ENCODE measurements at regions not wholly inside any gene's neighbourhood (a gene's known extent, or its start where the extent isn't known, plus 50 kb on each side); places are given as distances from the start of the nearest gene placed in this dataset.
A peak's percentile ranks its signal among the peaks of the same experiment; 100 is the strongest.

DNA sequence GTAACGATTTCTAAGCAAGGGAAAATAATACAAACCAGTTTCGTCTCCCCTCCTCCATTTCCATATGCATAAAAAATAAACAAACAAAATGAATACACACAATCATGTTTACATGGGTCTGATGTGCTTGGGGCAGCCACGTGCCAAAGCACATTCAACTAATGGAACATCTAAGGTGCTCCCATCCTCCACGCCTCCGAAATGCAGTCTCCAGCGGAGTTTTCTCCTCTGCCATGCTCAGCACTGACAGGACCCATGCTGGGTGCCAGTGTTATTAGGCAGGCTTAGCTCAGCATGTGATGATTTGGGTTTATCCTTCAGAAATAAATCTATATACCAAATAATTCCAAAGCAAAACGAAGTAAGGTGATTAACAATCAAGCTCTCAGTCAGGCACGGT lies 337.3 kb upstream of the ATP10A start:
- no peaks in the 10 kb centered on the region for H3K27me3 ChIP-seq (ENCODE audit: insufficient read depth, low read length)
- H3K23ac ChIP-seq (ENCODE audit: low read length): no peak overlapping the region
- WGBS (ENCODE audit: extremely low coverage, insufficient coverage, insufficient read length): no CpG with 5 or more reads among the region's 8 CpGs
- no peak overlapping the region for H3K18ac ChIP-seq (ENCODE audit: low read length)
- no peak overlapping the region for H2BK5ac ChIP-seq (ENCODE audit: low read depth, low read length, poor library complexity)
- no peak overlapping the region for H2AFZ ChIP-seq (ENCODE audit: insufficient read depth, low read length, poor library complexity)
- no peak overlapping the region for H3K4me2 ChIP-seq (ENCODE audit: low read length)
- H2AK5ac ChIP-seq (ENCODE audit: low read length): no peak overlapping the region
- no peak overlapping the region for H4K91ac ChIP-seq (ENCODE audit: low read depth, low read length)
- H3K4me1 ChIP-seq (ENCODE audit: control insufficient read depth in 1 of 2, insufficient read depth in 2 of 2, low read length in 2 of 2): no peaks in the 10 kb centered on the region
- H3K4me3 ChIP-seq (ENCODE audit: low read depth, low read length): peak overlapping the region; percentile 43
- H3K27ac ChIP-seq (ENCODE audit: low read depth, low read length): no peak overlapping the region
- no peak for DNase-seq
- H3K9ac ChIP-seq (ENCODE audit: low read length): no peak overlapping the region
- no peaks in the 10 kb centered on the region for H3K9me3 ChIP-seq (ENCODE audit: insufficient read depth, low read depth, low read length)
- H2BK12ac ChIP-seq (ENCODE audit: low read length): no peak overlapping the region
- H3K79me1 ChIP-seq (ENCODE audit: low read length): no peaks in the 10 kb centered on the region
- no peak overlapping the region for H4K12ac ChIP-seq (ENCODE audit: low read depth, low read length)
- H3K14ac ChIP-seq (ENCODE audit: low read length): no peak overlapping the region
- no peaks in the 10 kb centered on the region for H3K79me2 ChIP-seq (ENCODE audit: control insufficient read depth, insufficient read depth, low read length, poor library complexity)
- H3K36me3 ChIP-seq (ENCODE audit: control insufficient read depth in 1 of 2, insufficient read depth in 2 of 2, low read length in 2 of 2): no peaks in the 10 kb centered on the region
- no peak overlapping the region for H2BK120ac ChIP-seq (ENCODE audit: insufficient read depth, low read length, poor library complexity)
- H4K8ac ChIP-seq (ENCODE audit: low read depth, low read length): no peak overlapping the region
- H3K4ac ChIP-seq (ENCODE audit: low read depth, low read length): no peak overlapping the region

DNA sequence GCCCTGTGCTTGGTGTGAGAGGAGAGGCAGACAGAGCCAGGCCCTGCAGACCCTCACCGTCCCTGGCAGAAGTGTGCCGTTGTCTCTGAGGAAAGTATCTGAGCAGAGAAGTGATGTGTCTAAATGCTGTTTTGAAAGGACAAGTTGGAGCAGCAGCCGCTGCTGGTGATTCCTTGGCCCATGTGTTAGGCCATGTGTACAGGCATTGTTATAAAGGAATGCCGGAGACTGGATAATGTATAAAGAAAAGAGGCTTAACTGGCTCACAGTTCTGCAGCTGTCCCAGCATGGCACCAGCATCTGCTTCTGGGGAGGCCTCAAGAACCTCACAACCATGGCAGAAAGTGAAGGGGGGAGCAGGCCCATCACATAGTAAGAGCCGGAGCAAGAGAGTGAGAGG lies 334.6 kb upstream of the ATP10A start:
- no peak overlapping the region for H2BK12ac ChIP-seq (ENCODE audit: low read length)
- no peak overlapping the region for H3K23ac ChIP-seq (ENCODE audit: low read length)
- H2AK5ac ChIP-seq (ENCODE audit: low read length): no peak overlapping the region
- no peak overlapping the region for H3K4ac ChIP-seq (ENCODE audit: low read depth, low read length)
- WGBS (ENCODE audit: extremely low coverage, insufficient coverage, insufficient read length): no CpG with 5 or more reads among the region's 5 CpGs
- no peak overlapping the region for H3K27ac ChIP-seq (ENCODE audit: low read depth, low read length)
- H3K9ac ChIP-seq (ENCODE audit: low read length): no peak overlapping the region
- H3K4me1 ChIP-seq (ENCODE audit: control insufficient read depth in 1 of 2, insufficient read depth in 2 of 2, low read length in 2 of 2): no peaks in the 10 kb centered on the region
- no peak overlapping the region for H4K12ac ChIP-seq (ENCODE audit: low read depth, low read length)
- H3K27me3 ChIP-seq (ENCODE audit: insufficient read depth, low read length): no peaks in the 10 kb centered on the region
- no peak overlapping the region for H2BK120ac ChIP-seq (ENCODE audit: insufficient read depth, low read length, poor library complexity)
- H3K9me3 ChIP-seq (ENCODE audit: insufficient read depth, low read depth, low read length): no peaks in the 10 kb centered on the region
- no peaks in the 10 kb centered on the region for H3K79me1 ChIP-seq (ENCODE audit: low read length)
- H4K8ac ChIP-seq (ENCODE audit: low read depth, low read length): no peak overlapping the region
- no peak overlapping the region for H4K91ac ChIP-seq (ENCODE audit: low read depth, low read length)
- H2AFZ ChIP-seq (ENCODE audit: insufficient read depth, low read length, poor library complexity): no peak overlapping the region
- H2BK5ac ChIP-seq (ENCODE audit: low read depth, low read length, poor library complexity): no peak overlapping the region
- no peak overlapping the region for H3K14ac ChIP-seq (ENCODE audit: low read length)
- no peak overlapping the region for H3K4me3 ChIP-seq (ENCODE audit: low read depth, low read length)
- H3K36me3 ChIP-seq (ENCODE audit: control insufficient read depth in 1 of 2, insufficient read depth in 2 of 2, low read length in 2 of 2): no peaks in the 10 kb centered on the region
- H3K79me2 ChIP-seq (ENCODE audit: control insufficient read depth, insufficient read depth, low read length, poor library complexity): no peaks in the 10 kb centered on the region
- DNase-seq: no peak
- no peak overlapping the region for H3K4me2 ChIP-seq (ENCODE audit: low read length)
- no peak overlapping the region for H3K18ac ChIP-seq (ENCODE audit: low read length)

DNA sequence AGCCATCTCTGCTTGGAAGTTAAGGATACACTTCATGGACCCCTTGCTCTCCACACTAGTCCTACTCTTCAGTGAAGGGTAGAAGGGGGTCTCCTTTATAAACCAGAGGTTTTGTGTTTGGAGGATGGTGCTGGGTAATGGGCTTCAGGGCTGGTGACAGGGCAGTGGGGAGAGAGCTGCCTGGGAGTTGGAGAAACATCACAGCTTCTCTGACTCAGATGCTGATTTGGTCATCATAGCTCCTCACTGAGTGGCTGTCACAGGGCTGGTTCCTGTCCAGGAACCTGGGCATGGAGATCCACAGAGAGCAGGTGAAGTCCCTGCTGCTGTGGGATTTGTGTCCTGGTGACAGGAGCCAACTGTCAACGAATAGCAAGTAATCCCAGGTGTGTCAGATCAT lies 333.9 kb upstream of the ATP10A start:
- Histone ChIP-seq H4K91ac (ENCODE audit: low read depth, low read length) (no peak overlapping the region), H3K23ac (ENCODE audit: low read length) (no peak overlapping the region), H3K4ac (ENCODE audit: low read depth, low read length) (no peak overlapping the region), H2BK12ac (ENCODE audit: low read length) (no peak overlapping the region), H3K27ac (ENCODE audit: low read depth, low read length) (no peak overlapping the region), H3K36me3 (ENCODE audit: control insufficient read depth in 1 of 2, insufficient read depth in 2 of 2, low read length in 2 of 2) (no peaks in the 10 kb centered on the region), H3K4me3 (ENCODE audit: low read depth, low read length) (no peak overlapping the region), H2BK120ac (ENCODE audit: insufficient read depth, low read length, poor library complexity) (no peak overlapping the region), H3K9ac (ENCODE audit: low read length) (no peak overlapping the region), H2AK5ac (ENCODE audit: low read length) (no peak overlapping the region), H3K9me3 (ENCODE audit: insufficient read depth, low read depth, low read length) (no peaks in the 10 kb centered on the region), H4K8ac (ENCODE audit: low read depth, low read length) (no peak overlapping the region), H2AFZ (ENCODE audit: insufficient read depth, low read length, poor library complexity) (no peak overlapping the region), H3K79me2 (ENCODE audit: control insufficient read depth, insufficient read depth, low read length, poor library complexity) (no peaks in the 10 kb centered on the region), H3K14ac (ENCODE audit: low read length) (no peak overlapping the region), H3K4me1 (ENCODE audit: control insufficient read depth in 1 of 2, insufficient read depth in 2 of 2, low read length in 2 of 2) (no peaks in the 10 kb centered on the region), H3K4me2 (ENCODE audit: low read length) (no peak overlapping the region), H4K12ac (ENCODE audit: low read depth, low read length) (no peak overlapping the region), H3K79me1 (ENCODE audit: low read length) (no peaks in the 10 kb centered on the region), H3K27me3 (ENCODE audit: insufficient read depth, low read length) (no peaks in the 10 kb centered on the region), H3K18ac (ENCODE audit: low read length) (no peak overlapping the region), H2BK5ac (ENCODE audit: low read depth, low read length, poor library complexity) (no peak overlapping the region)
- DNase-seq: no peak
- no CpG with 5 or more reads among the region's 1 CpG for WGBS (ENCODE audit: extremely low coverage, insufficient coverage, insufficient read length)

DNA sequence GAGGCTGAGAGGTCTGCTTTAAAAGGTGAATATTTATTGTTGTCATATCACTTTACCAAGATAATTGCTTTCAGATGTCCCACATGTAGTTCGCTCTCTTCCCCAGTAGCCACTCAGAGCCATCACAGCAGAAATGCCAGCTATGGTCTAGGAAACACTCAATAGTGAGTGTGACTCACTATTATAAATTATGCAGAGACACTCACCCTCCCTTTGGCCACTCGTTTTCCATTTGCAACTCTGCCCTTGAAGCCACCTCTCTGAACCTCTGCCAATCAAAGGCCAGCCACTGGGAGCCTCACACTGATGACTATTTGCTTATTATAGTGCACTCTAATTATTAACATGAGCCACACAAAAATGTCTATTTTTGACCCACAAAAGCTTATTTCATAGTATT lies 328.1 kb upstream of the ATP10A start:
- Histone ChIP-seq H3K79me2 (ENCODE audit: control insufficient read depth, insufficient read depth, low read length, poor library complexity) (no peaks in the 10 kb centered on the region), H3K4ac (ENCODE audit: low read depth, low read length) (no peak overlapping the region), H3K9ac (ENCODE audit: low read length) (no peak overlapping the region), H3K9me3 (ENCODE audit: insufficient read depth, low read depth, low read length) (peaks cover 5% of the 10 kb centered on the region), H3K79me1 (ENCODE audit: low read length) (no peaks in the 10 kb centered on the region), H3K27ac (ENCODE audit: low read depth, low read length) (no peak overlapping the region), H2BK120ac (ENCODE audit: insufficient read depth, low read length, poor library complexity) (no peak overlapping the region), H2AFZ (ENCODE audit: insufficient read depth, low read length, poor library complexity) (no peak overlapping the region), H2AK5ac (ENCODE audit: low read length) (no peak overlapping the region), H3K14ac (ENCODE audit: low read length) (no peak overlapping the region), H3K27me3 (ENCODE audit: insufficient read depth, low read length) (no peaks in the 10 kb centered on the region), H4K8ac (ENCODE audit: low read depth, low read length) (no peak overlapping the region), H3K4me2 (ENCODE audit: low read length) (no peak overlapping the region), H4K91ac (ENCODE audit: low read depth, low read length) (no peak overlapping the region), H3K36me3 (ENCODE audit: control insufficient read depth in 1 of 2, insufficient read depth in 2 of 2, low read length in 2 of 2) (no peaks in the 10 kb centered on the region), H4K12ac (ENCODE audit: low read depth, low read length) (no peak overlapping the region), H3K23ac (ENCODE audit: low read length) (no peak overlapping the region), H3K18ac (ENCODE audit: low read length) (no peak overlapping the region), H2BK5ac (ENCODE audit: low read depth, low read length, poor library complexity) (no peak overlapping the region), H3K4me3 (ENCODE audit: low read depth, low read length) (no peak overlapping the region), H2BK12ac (ENCODE audit: low read length) (no peak overlapping the region), H3K4me1 (ENCODE audit: control insufficient read depth in 1 of 2, insufficient read depth in 2 of 2, low read length in 2 of 2) (no peaks in the 10 kb centered on the region)
- WGBS (ENCODE audit: extremely low coverage, insufficient coverage, insufficient read length): no CpG with 5 or more reads among the region's 2 CpGs
- no peak for DNase-seq

All from trophoblast cell (in vitro differentiated cells and primary cell).